ENCODE measurements at regions not wholly inside any gene's neighbourhood (a gene's known extent, or its start where the extent isn't known, plus 50 kb on each side); places are given as distances from the start of the nearest gene placed in this dataset.

- TF ChIP-seq CTCF (IDR thresholded peaks at IDR 0.05; ENCODE audit: control extremely low read depth, extremely low read depth) = no peak
- DNase-seq = no peak
- H3K9me3 ChIP-seq (ENCODE audit: control insufficient read depth in 4 of 4, insufficient read depth in 3 of 4, low read length in 3 of 4) = no peaks in the 10 kb centered on the region
- H3K27ac ChIP-seq (ENCODE audit: low read depth in 1 of 2, low read length in 1 of 2) = no peak overlapping the region
- ATAC-seq (ENCODE audit: insufficient read depth, low FRiP score) = no peak
- WGBS, 2 donors = 65 to 92% methylated on average over 1 of the region's 1 CpG
- H3K27me3 ChIP-seq (ENCODE audit: control insufficient read depth in 3 of 3, insufficient read depth in 3 of 3, low read length in 2 of 3) = no peaks in the 10 kb centered on the region
- no peaks in the 10 kb centered on the region for H3K4me1 ChIP-seq (ENCODE audit: control insufficient read depth in 5 of 5, insufficient read depth in 5 of 5, low read length in 5 of 5)
- H3K36me3 ChIP-seq (ENCODE audit: control insufficient read depth in 4 of 4, insufficient read depth in 4 of 4, low read length in 4 of 4) = no peaks in the 10 kb centered on the region
- H3K9ac ChIP-seq (ENCODE audit: insufficient read depth in 1 of 2, low read length in 2 of 2) = no peak overlapping the region
- H3K4me3 ChIP-seq = no peak overlapping the region
Measured at GRCh38 chr18:26784599-26784998, 80.9 kb downstream of the AQP4 start.

GRCh38 chr18:26783170-26783569, 82.3 kb downstream of the AQP4 start:
- WGBS, 2 donors = 84 to 92% methylated on average over 6 of the region's 6 CpGs
- TF ChIP-seq CTCF (IDR thresholded peaks at IDR 0.05; ENCODE audit: control extremely low read depth, extremely low read depth) = no peak
- ATAC-seq (ENCODE audit: insufficient read depth, low FRiP score) (no peak), DNase-seq (no peak)
- no peaks in the 10 kb centered on the region for H3K36me3 ChIP-seq (ENCODE audit: control insufficient read depth in 4 of 4, insufficient read depth in 4 of 4, low read length in 4 of 4)
- H3K27me3 ChIP-seq (ENCODE audit: control insufficient read depth in 3 of 3, insufficient read depth in 3 of 3, low read length in 2 of 3) = no peaks in the 10 kb centered on the region
- H3K4me1 ChIP-seq (ENCODE audit: control insufficient read depth in 5 of 5, insufficient read depth in 5 of 5, low read length in 5 of 5) = no peaks in the 10 kb centered on the region
- no peak overlapping the region for H3K4me3 ChIP-seq
- H3K9ac ChIP-seq (ENCODE audit: insufficient read depth in 1 of 2, low read length in 2 of 2) = no peak overlapping the region
- no peaks in the 10 kb centered on the region for H3K9me3 ChIP-seq (ENCODE audit: control insufficient read depth in 4 of 4, insufficient read depth in 3 of 4, low read length in 3 of 4)
- no peak overlapping the region for H3K27ac ChIP-seq (ENCODE audit: low read depth in 1 of 2, low read length in 1 of 2)

- Histone ChIP-seq H3K27me3 (ENCODE audit: control insufficient read depth in 3 of 3, insufficient read depth in 3 of 3, low read length in 2 of 3) (peaks cover 0 to 2% (median 0%) of the 10 kb centered on the region in 3 donors), H3K9ac (ENCODE audit: insufficient read depth in 1 of 2, low read length in 2 of 2) (no peak overlapping the region), H3K36me3 (ENCODE audit: control insufficient read depth in 4 of 4, insufficient read depth in 4 of 4, low read length in 4 of 4) (no peaks in the 10 kb centered on the region), H3K4me3 (no peak overlapping the region), H3K27ac (ENCODE audit: low read depth in 1 of 2, low read length in 1 of 2) (no peak overlapping the region), H3K4me1 (ENCODE audit: control insufficient read depth in 5 of 5, insufficient read depth in 5 of 5, low read length in 5 of 5) (no peaks in the 10 kb centered on the region), H3K9me3 (ENCODE audit: control insufficient read depth in 4 of 4, insufficient read depth in 3 of 4, low read length in 3 of 4) (no peaks in the 10 kb centered on the region)
- WGBS, 2 donors = 48 to 54% methylated on average over 5 of the region's 5 CpGs
- ATAC-seq (ENCODE audit: insufficient read depth, low FRiP score) (no peak), DNase-seq (no peak)
- TF ChIP-seq CTCF (IDR thresholded peaks at IDR 0.05; ENCODE audit: control extremely low read depth, extremely low read depth) = no peak
Measured at GRCh38 chr18:26780520-26781325, 84.8 kb downstream of the AQP4 start.

- peaks cover 0 to 1% (median 0%) of the 10 kb centered on the region in 5 donors for H3K4me1 ChIP-seq (ENCODE audit: control insufficient read depth in 5 of 5, insufficient read depth in 5 of 5, low read length in 5 of 5)
Measured at GRCh38 chr18:26778054-26778393, 87.5 kb downstream of the AQP4 start.

More at GRCh38 chr18:26778054-26778393, 87.5 kb downstream of the AQP4 start:
- no peaks in the 10 kb centered on the region for H3K36me3 ChIP-seq (ENCODE audit: control insufficient read depth in 4 of 4, insufficient read depth in 4 of 4, low read length in 4 of 4)
- ATAC-seq (ENCODE audit: insufficient read depth, low FRiP score) (no peak), DNase-seq (no peak)
- no peak overlapping the region for H3K9ac ChIP-seq (ENCODE audit: insufficient read depth in 1 of 2, low read length in 2 of 2)
- no peak for TF ChIP-seq CTCF (IDR thresholded peaks at IDR 0.05; ENCODE audit: control extremely low read depth, extremely low read depth)
- no peaks in the 10 kb centered on the region for H3K9me3 ChIP-seq (ENCODE audit: control insufficient read depth in 4 of 4, insufficient read depth in 3 of 4, low read length in 3 of 4)
- peaks cover 0 to 2% (median 0%) of the 10 kb centered on the region in 3 donors for H3K27me3 ChIP-seq (ENCODE audit: control insufficient read depth in 3 of 3, insufficient read depth in 3 of 3, low read length in 2 of 3)
- H3K27ac ChIP-seq (ENCODE audit: low read depth in 1 of 2, low read length in 1 of 2) = no peak overlapping the region
- H3K4me3 ChIP-seq = no peak overlapping the region
